IMR-90 (cell line): ENCODE measurements at regions not wholly inside any gene's neighbourhood (a gene's known extent, or its start where the extent isn't known, plus 50 kb on each side); places are given as distances from the start of the nearest gene placed in this dataset.

Experiments used
- CEBPB ChIP-seq: IDR thresholded peaks from 2 replicates; pipeline ENCODE4 v1.6.1; 2012; ENCODE audit warnings: low read depth, low read length, improper control_type of control experiment
- FOS ChIP-seq: fragments of 150-350 bp; IDR thresholded peaks from 2 replicates; pipeline ENCODE4 v1.6.1; 2016; ENCODE audit warnings: low read depth, low read length
- MAFK ChIP-seq: IDR thresholded peaks from 2 replicates; pipeline ENCODE4 v1.6.1; 2012; ENCODE audit warnings: low read depth, low read length, improper control_type of control experiment
- MAZ ChIP-seq: IDR thresholded peaks from 2 replicates; pipeline ENCODE4 v1.6.1; 2012; ENCODE audit warnings: low read depth, mild to moderate bottlenecking, low read length, improper control_type of control experiment, moderate library complexity, borderline replicate concordance
- MXI1 ChIP-seq: IDR thresholded peaks from 2 replicates; pipeline ENCODE4 v1.6.1; 2012; ENCODE audit warnings: low read depth, mild to moderate bottlenecking, low read length, moderate library complexity, borderline replicate concordance
- NFE2L2 ChIP-seq: fragments of 150-350 bp; IDR thresholded peaks from 2 replicates; pipeline ENCODE4 v1.6.1; 2016; ENCODE audit warnings: low read depth, mild to moderate bottlenecking, low read length
- POLR2A ChIP-seq: IDR thresholded peaks from 2 replicates; pipeline ENCODE4 v1.6.1; 2012; ENCODE audit warnings: mild to moderate bottlenecking, low read depth, low read length
- RCOR1 ChIP-seq: IDR thresholded peaks from 2 replicates; pipeline ENCODE4 v1.6.1; 2012; ENCODE audit warnings: mild to moderate bottlenecking, low read length, improper control_type of control experiment; ENCODE audit not compliant: insufficient replicate concordance
- RFX5 ChIP-seq: IDR thresholded peaks from 2 replicates; pipeline ENCODE4 v1.8.0; 2012; ENCODE audit warnings: low read depth, mild to moderate bottlenecking, low read length, moderate library complexity
- SMC3 ChIP-seq: fragments of 150-350 bp; IDR thresholded peaks from 2 replicates; pipeline ENCODE4 v1.6.1; 2016; ENCODE audit warnings: low read depth, mild to moderate bottlenecking, antibody characterized with exemption, low read length, moderate library complexity
- TF ChIP-seq, protein P1 (sequence below): conservative IDR thresholded peaks from 2 replicates; pipeline ENCODE4 v1.5.1; 2012; ENCODE audit warnings: mild to moderate bottlenecking, low read depth, low read length, improper control_type of control experiment
- TF ChIP-seq, protein P2 (sequence below): fragments of 150-350 bp; IDR thresholded peaks from 2 replicates; pipeline ENCODE4 v1.6.1; 2017; ENCODE audit warnings: mild to moderate bottlenecking, antibody characterized with exemption, low read length, low read depth

DNA sequence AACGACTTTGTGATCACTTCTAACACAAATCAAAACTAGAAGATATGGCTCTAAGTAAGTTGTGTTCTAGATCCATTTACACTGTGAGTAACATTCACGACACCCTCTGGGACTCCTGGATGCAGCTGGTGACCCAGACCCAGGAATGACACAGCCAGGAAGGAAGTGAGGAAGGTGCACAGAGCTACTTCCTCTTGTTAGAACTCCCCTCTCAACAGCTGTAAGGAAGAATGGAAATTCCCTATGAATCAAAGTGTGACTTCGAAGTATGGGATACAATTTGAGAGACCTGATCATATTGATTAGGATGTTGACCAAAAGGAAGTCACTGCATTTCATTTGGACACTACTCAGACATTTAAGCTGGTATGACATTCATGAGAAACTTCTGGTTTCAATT is 185.3 kb downstream of the NRIP1 start:
- no peak for TF ChIP-seq POLR2A
- TF ChIP-seq, protein P1, sequence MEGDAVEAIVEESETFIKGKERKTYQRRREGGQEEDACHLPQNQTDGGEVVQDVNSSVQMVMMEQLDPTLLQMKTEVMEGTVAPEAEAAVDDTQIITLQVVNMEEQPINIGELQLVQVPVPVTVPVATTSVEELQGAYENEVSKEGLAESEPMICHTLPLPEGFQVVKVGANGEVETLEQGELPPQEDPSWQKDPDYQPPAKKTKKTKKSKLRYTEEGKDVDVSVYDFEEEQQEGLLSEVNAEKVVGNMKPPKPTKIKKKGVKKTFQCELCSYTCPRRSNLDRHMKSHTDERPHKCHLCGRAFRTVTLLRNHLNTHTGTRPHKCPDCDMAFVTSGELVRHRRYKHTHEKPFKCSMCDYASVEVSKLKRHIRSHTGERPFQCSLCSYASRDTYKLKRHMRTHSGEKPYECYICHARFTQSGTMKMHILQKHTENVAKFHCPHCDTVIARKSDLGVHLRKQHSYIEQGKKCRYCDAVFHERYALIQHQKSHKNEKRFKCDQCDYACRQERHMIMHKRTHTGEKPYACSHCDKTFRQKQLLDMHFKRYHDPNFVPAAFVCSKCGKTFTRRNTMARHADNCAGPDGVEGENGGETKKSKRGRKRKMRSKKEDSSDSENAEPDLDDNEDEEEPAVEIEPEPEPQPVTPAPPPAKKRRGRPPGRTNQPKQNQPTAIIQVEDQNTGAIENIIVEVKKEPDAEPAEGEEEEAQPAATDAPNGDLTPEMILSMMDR = no peak
- no peak for TF ChIP-seq RFX5
- TF ChIP-seq MAFK = no peak
- TF ChIP-seq MXI1 = no peak
- TF ChIP-seq FOS = no peak
- no peak for TF ChIP-seq RCOR1
- TF ChIP-seq, protein P2, sequence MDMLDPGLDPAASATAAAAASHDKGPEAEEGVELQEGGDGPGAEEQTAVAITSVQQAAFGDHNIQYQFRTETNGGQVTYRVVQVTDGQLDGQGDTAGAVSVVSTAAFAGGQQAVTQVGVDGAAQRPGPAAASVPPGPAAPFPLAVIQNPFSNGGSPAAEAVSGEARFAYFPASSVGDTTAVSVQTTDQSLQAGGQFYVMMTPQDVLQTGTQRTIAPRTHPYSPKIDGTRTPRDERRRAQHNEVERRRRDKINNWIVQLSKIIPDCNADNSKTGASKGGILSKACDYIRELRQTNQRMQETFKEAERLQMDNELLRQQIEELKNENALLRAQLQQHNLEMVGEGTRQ = no peak
- no peak for TF ChIP-seq NFE2L2
- TF ChIP-seq MAZ = no peak
- TF ChIP-seq SMC3 = no peak
- TF ChIP-seq CEBPB = no peak
